OCI-LY7 (cell line): ENCODE measurements at regions not wholly inside any gene's neighbourhood (a gene's known extent, or its start where the extent isn't known, plus 50 kb on each side); places are given as distances from the start of the nearest gene placed in this dataset.

Source experiments
- BruUV-seq: library from RNA; stranded (reverse); fragments of 400-500 nt; replicated peaks from 2 replicates; lab custom pipeline; 2021; lab: Mats Ljungman, UMichigan
- CTCF ChIA-PET: fragments of 300-600 bp; sonication (Branson Sonifier 250); formaldehyde crosslinking; loops from one replicate; lab custom pipeline; 2022; ENCODE audit warnings: antibody characterized with exemption; ENCODE audit not compliant: unreplicated experiment; lab: Charles Lee
- POLR2A ChIA-PET: fragments of 300-600 bp; sonication (Branson Sonifier 250); formaldehyde crosslinking; loops from one replicate; lab custom pipeline; 2022; ENCODE audit warnings: antibody characterized with exemption; lab: Charles Lee
- DNase-seq: peaks from one replicate; pipeline ENCODE4 v3.0.0-alpha.2; 2015; ENCODE audit warnings: low spot score
- H2AFZ ChIP-seq: fragments of 200-600 bp; sonication (generic), shearing (Covaris generic); 2 replicates; pipeline ENCODE4 v1.6.1; 2014; ENCODE audit warnings: mild to moderate bottlenecking, antibody characterized with exemption, low read length, moderate library complexity
- H3K27ac ChIP-seq: fragments of 200-600 bp; sonication (generic); 2 replicates; pipeline ENCODE4 v1.5.1; 2014; ENCODE audit warnings: mixed run types, low read depth, mild to moderate bottlenecking, moderate library complexity, low read length, inconsistent platforms; ENCODE audit not compliant: poor library complexity, severe bottlenecking
- H3K36me3 ChIP-seq: fragments of 200-600 bp; sonication (generic); 2 replicates; pipeline ENCODE4 v1.6.1; 2014; ENCODE audit warnings: mild to moderate bottlenecking, antibody characterized with exemption, low read length, moderate library complexity, mixed read lengths; ENCODE audit not compliant: insufficient read depth
- H3K4me1 ChIP-seq: fragments of 200-600 bp; sonication (generic); 2 replicates; pipeline ENCODE4 v1.5.1; 2014; ENCODE audit warnings: mild to moderate bottlenecking, low read length; ENCODE audit not compliant: insufficient read depth, poor library complexity, severe bottlenecking
- H3K4me2 ChIP-seq: fragments of 200-600 bp; sonication (generic); 2 replicates; pipeline ENCODE4 v1.6.1; 2014; ENCODE audit warnings: mild to moderate bottlenecking, low read length
- H3K4me3 ChIP-seq: fragments of 200-600 bp; sonication (generic); 2 replicates; pipeline ENCODE4 v1.5.1; 2014; ENCODE audit warnings: mild to moderate bottlenecking, low read depth, low read length; ENCODE audit not compliant: poor library complexity, severe bottlenecking
- H3K79me2 ChIP-seq: fragments of 200-600 bp; sonication (generic); 2 replicates; pipeline ENCODE4 v1.6.1; 2016; ENCODE audit warnings: low read depth, mild to moderate bottlenecking, low read length, moderate library complexity, mixed read lengths; ENCODE audit not compliant: insufficient read depth
- H3K9me2 ChIP-seq: fragments of 200-600 bp; sonication (generic); 2 replicates; pipeline ENCODE4 v1.6.1; 2016; ENCODE audit warnings: mild to moderate bottlenecking, low read length, mixed read lengths; ENCODE audit not compliant: insufficient read depth
- H3K9me3 ChIP-seq: fragments of 200-600 bp; sonication (generic); 2 replicates; pipeline ENCODE4 v1.6.1; 2014; ENCODE audit warnings: mild to moderate bottlenecking, mixed run types, low read length, mixed read lengths
- H4K20me1 ChIP-seq: fragments of 200-600 bp; sonication (generic); 2 replicates; pipeline ENCODE4 v1.6.1; 2014; ENCODE audit warnings: mild to moderate bottlenecking, antibody characterized with exemption, low read length, moderate library complexity, mixed read lengths; ENCODE audit not compliant: insufficient read depth
- EZH2phosphoT487 ChIP-seq: fragments of 200-600 bp; sonication (generic); IDR thresholded peaks from 2 replicates; pipeline ENCODE4 v1.6.1; 2018; ENCODE audit warnings: low read depth, borderline replicate concordance, mild to moderate bottlenecking, mixed run types, antibody characterized with exemption, low read length, moderate library complexity, mixed read lengths
- intact Hi-C: fragments of 100-400 bp; cut with micrococcal nuclease; formaldehyde crosslinking; loops from one replicate; pipeline ENCODE4 v1.10.0; 2022; ENCODE audit not compliant: unreplicated experiment
- TF ChIP-seq, protein P1 (sequence below): fragments of 200-600 bp; sonication (generic); conservative IDR thresholded peaks from 2 replicates; pipeline ENCODE4 v1.5.1; 2014; ENCODE audit warnings: mild to moderate bottlenecking, antibody characterized with exemption, low read length, moderate library complexity, mixed read lengths

DNA sequence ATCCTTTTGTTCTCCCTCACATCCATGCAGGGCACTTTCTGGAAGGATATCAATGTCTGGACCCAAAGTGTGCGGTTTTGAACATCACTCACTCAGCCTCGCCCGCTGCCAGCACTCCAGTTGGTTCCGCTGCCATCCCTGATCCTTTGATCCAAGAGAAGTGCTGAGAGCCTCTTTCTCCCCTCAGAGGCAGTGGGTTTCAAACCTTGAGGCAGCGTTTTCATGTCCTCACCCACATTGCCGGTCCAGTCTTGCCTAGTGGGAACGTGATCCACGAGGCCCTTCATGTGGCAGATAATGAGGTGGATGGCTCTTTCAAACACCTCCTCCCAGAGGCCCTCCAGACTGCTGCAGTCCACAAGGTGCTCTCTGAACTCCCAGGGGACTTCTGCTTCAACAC, 122.2 kb downstream of the ACTL8 start:
- DNase-seq: no peak
- no peak overlapping the region for H2AFZ ChIP-seq
- no peaks in the 10 kb centered on the region for H3K4me1 ChIP-seq
- no peak for TF ChIP-seq EZH2phosphoT487
- TF ChIP-seq, protein P1, sequence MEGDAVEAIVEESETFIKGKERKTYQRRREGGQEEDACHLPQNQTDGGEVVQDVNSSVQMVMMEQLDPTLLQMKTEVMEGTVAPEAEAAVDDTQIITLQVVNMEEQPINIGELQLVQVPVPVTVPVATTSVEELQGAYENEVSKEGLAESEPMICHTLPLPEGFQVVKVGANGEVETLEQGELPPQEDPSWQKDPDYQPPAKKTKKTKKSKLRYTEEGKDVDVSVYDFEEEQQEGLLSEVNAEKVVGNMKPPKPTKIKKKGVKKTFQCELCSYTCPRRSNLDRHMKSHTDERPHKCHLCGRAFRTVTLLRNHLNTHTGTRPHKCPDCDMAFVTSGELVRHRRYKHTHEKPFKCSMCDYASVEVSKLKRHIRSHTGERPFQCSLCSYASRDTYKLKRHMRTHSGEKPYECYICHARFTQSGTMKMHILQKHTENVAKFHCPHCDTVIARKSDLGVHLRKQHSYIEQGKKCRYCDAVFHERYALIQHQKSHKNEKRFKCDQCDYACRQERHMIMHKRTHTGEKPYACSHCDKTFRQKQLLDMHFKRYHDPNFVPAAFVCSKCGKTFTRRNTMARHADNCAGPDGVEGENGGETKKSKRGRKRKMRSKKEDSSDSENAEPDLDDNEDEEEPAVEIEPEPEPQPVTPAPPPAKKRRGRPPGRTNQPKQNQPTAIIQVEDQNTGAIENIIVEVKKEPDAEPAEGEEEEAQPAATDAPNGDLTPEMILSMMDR: no peak
- POLR2A ChIA-PET: interaction anchor here (0.5 kb wide), 1 partner anchor 353 kb away, joined by 3 read pairs; no protein-coding TSS in a partner anchor
- H3K9me3 ChIP-seq: no peaks in the 10 kb centered on the region
- no peaks in the 10 kb centered on the region for H3K36me3 ChIP-seq
- no peaks in the 10 kb centered on the region for H3K79me2 ChIP-seq
- no peaks in the 10 kb centered on the region for H3K9me2 ChIP-seq
- BruUV-seq: no TSS peak
- no peaks in the 10 kb centered on the region for H4K20me1 ChIP-seq
- CTCF ChIA-PET: no interaction called here
- no peak overlapping the region for H3K27ac ChIP-seq
- H3K4me2 ChIP-seq: no peak overlapping the region
- H3K4me3 ChIP-seq: no peak overlapping the region
- intact Hi-C loops: no loop called here

DNA sequence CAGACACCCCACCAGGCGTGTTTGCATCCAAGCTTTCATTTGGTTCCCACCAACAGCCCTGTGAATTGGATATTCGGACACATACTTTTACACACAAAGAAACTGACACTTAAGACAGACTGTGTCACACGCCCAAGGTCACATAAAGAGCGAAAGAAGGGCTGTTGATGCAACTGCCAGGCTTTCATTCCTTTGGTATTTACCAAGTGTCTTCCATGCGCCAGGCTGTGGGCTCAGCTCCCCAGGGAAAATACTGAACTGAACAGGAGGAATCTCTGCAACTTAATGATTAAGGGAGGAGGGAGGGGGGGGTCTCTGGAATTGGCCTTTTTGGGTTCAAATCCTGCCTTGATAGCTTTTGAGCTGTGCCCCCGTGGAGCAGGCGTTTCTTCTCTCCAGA, 122.8 kb downstream of the ACTL8 start:
- Histone ChIP-seq H4K20me1 (no peaks in the 10 kb centered on the region), H3K4me1 (no peaks in the 10 kb centered on the region), H3K4me3 (no peak overlapping the region), H3K27ac (no peak overlapping the region), H2AFZ (no peak overlapping the region), H3K4me2 (no peak overlapping the region), H3K36me3 (no peaks in the 10 kb centered on the region), H3K79me2 (no peaks in the 10 kb centered on the region), H3K9me3 (no peaks in the 10 kb centered on the region), H3K9me2 (no peaks in the 10 kb centered on the region)
- ChIA-PET POLR2A (no interaction called here), CTCF (no interaction called here)
- TF ChIP-seq, protein P1: no peak
- no peak for TF ChIP-seq EZH2phosphoT487
- intact Hi-C loops: no loop called here
- no peak for DNase-seq
- BruUV-seq: no TSS peak

DNA sequence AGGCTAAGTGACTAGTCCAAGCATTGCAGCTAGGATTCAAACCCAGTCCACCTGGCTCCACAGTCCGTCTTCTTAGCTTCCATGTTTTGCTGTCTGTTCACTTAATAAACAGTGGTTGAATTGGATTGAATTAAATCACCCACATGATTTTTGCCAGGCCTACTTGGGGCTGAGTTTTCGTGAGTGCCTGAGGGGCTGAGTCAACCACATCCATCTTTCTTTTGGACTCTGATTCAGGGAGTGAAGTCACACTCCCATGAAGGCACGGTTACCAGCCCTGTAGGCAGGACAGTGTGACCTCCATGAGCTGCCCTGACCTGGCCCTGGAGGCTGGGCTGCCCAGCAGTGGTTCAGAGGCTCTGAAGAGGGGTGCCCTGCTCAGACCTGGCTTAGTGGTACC, 123.7 kb downstream of the ACTL8 start:
- Histone ChIP-seq H3K9me3 (no peaks in the 10 kb centered on the region), H3K4me1 (no peaks in the 10 kb centered on the region), H3K4me3 (no peak overlapping the region), H4K20me1 (no peaks in the 10 kb centered on the region), H3K9me2 (no peaks in the 10 kb centered on the region), H3K79me2 (no peaks in the 10 kb centered on the region), H2AFZ (no peak overlapping the region), H3K4me2 (no peak overlapping the region), H3K27ac (no peak overlapping the region), H3K36me3 (no peaks in the 10 kb centered on the region)
- intact Hi-C loops: no loop called here
- POLR2A ChIA-PET: no interaction called here
- TF ChIP-seq, protein P1: no peak
- no peak for TF ChIP-seq EZH2phosphoT487
- CTCF ChIA-PET: no interaction called here
- no peak for DNase-seq
- no TSS peak for BruUV-seq
